LoVo (cell line): ENCODE measurements at regions not wholly inside any gene's neighbourhood (a gene's known extent, or its start where the extent isn't known, plus 50 kb on each side); places are given as distances from the start of the nearest gene placed in this dataset.

Experiments
- DNase-seq: peaks from one replicate; pipeline ENCODE4 v3.0.0-alpha.2; 2016; ENCODE audit warnings: low spot score

DNA sequence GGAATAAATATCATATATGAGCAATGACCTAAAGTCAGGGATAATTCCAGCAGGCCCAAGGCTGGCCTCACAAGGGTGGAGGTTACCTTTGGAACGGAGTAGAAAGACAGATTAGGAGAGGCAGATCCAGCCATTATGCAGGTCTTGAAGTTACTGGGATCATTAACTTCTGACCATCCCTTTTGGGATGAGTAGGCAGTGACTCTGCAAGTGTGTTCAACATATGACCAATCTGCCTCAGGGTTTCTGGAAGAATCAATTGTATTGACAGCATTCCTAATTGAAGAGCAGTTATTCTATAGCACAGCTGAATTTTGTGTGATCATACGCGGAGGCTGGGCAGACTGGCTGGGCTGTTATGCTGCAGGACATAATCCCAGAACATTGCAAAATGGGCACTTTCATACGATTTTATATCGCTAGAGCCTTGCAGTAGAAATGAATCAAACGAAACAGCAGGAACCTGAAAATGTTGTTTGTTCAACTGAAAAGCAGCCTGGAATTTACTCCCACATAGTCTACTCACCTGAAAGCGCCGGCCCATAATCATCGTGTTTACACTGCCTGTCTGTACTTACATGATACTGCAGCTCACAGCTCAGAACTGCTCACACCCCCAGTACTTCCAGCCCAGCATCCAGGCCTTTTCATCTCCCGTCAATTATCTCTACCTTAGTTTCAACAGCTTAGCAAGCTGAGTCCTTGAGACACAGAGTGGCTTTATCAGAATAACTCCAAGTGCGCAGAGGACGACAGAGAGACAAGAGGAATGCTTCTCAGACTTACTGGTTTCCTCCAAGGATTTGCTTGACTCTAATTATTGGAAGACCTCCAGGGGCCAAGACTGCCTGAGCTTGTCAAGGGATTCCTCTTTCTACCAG is 556.1 kb downstream of the EFNB2 start:
- DNase-seq: no peak

DNA sequence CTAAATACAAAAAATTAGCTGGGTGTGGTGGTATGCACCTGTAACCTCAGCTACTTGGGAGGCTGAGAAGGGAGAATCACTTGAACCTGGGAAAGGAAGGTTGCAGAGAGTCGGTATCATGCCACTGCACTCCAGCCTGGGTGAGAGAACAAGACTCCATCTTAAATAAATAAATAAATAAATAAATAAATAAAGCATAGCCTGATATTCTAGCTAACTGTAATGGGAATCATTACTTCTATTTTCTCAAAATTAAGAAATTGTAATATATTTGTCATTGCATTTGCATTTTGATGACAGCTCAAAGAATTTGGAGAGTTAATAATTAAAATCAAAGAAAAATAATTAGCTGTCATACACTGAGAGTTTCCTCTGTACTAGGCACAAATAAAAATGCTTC is 561.1 kb downstream of the EFNB2 start:
- no peak for DNase-seq

DNA sequence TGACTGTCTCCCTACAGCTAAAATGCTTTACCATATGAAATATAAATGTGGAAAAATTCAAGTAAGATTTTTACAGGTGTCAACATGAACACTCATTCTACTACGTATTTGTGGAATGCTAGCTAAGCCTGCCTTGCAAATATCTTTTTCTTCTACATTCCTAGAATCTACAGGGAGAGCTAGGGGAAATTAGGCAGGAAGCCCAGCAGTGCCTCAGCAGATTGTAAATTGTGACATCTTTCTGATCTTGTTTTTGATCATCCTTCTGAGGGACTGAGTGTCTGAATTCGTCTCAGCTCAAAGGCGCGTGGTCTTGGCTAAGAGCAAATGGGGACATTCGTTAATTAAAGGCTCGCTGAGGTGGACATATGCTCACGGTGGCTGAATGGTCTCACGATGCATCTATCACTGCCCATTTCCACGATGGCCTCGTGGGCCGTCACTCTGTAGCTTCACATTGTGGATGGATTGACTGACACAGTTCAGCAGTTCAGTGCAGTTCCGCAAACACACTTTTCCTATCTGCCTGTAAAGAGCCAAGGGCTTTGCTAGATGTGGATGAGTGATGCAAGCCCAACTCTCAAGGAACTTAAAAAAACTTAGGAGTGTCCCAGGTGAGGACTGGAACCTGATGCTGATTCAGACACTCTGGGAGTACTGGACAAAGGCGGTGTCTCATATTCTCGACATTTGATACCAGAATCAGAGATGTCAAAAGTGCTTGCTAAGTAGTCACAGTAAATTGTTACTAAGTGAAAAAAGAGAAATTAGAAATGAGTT is 562.5 kb downstream of the EFNB2 start:
- no peak for DNase-seq

DNA sequence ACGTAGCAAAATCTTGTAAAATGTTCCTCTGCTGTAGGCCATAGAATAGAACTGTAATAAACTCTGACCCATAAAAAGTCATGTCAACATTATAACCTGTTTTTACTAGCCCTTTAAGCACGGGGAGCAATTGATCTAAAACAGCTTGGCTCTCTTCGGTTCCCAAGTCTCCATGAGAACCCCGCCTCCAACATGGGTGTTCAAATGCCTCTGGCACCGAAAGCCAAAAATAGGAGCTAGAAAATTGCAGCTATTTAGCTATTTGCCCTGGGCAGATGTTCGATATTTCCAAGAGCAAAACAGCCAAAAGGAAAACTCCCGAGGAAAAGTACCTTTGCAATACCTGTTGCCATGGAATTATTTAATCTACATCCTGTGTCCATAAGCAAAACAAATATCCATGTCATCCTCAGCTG is 563.1 kb downstream of the EFNB2 start:
- peak; percentile 63 for DNase-seq

DNA sequence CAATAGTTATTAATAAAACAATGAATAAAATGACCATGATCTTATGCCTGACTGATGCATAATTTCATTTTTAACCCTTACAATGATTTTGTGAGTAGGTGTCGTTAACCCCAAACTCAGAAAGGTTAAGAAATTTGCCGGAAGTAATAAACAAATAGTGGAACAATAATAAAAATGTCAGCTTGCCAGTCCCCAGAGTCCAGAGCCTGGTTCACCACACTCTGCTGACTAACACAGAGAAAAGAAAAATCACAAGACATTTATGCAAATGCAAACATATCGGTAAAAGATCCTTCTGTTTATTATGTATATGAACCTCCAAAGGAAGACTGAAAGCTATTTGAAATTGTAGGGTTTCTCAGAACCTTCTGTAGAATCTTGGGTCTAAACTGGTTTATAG is 563.7 kb downstream of the EFNB2 start:
- DNase-seq: no peak

DNA sequence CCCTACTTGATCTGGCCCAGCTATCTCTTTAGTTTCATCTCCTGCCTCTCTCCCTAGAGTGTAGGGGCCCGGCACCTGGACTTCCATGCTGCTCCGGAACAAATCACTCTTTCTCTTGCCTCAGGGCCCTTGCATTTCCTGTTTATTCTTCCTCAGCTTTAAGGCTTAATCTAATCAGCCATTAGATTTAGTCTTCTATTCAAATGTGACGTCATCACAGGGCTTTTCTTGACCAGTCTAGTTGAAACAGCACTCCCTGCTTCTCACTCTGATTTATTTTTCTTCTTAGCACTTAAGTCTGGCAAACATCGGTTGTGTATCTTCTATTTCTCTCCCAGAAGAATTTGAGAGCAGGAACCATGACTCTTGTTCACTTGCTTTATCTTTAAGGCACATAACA is 564.1 kb downstream of the EFNB2 start:
- DNase-seq: no peak

DNA sequence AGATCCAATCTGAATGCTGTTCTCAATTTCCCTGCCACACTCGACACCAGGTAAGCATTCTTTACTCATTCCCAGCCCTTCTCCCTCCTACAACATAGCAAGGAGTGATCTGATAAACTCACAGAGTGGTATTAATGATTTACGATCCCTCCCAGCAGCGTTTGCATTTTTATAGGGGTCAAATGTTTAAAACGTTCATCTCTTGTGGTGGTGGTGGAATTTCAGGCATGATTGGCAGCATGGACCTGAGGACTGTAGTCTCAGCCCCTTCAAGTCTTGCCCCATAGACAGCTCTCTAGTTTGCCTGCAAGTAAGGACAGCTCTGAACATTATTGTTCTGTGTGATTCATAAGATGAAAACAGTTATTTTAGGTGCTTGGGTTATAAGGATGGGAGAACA is 565.7 kb downstream of the EFNB2 start:
- peak; percentile 85 for DNase-seq

DNA sequence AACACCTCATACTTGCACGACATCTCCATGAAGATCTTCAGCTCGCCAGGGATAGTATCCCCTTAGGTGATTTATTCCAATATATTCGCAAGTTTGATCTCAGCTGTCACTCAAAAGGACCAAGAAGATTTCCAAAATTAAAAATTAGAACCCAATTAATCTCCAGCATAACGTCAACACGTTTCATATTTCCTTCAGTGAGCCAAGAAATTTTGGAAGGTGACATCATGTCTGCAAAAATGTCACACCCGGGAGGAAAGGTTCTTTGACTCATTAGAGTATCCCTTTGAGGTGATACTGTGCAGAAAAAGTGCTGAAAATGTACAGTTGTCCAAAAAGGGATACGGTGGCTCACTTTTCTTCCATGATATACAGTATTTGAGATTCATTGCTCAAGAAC is 569.6 kb downstream of the EFNB2 start:
- no peak for DNase-seq

DNA sequence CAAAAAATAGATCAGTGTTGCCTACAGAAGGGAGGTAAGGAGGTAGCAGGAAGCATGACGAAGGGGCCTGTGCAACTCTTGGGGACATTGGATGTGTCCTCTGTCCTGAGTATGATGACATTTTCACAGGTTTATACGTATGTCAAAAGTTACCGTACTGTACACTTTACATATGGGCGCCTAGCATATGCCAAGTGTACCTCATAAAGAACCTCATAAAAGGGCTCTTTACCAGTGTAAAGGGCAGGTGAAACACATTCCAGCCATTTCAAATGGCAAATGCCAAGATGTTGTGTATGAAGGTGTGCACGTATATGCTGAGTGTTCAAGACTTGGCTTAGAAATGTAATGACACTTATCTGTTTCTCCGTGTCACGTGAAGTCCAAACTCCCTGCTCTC is 573.4 kb downstream of the EFNB2 start:
- no peak for DNase-seq

DNA sequence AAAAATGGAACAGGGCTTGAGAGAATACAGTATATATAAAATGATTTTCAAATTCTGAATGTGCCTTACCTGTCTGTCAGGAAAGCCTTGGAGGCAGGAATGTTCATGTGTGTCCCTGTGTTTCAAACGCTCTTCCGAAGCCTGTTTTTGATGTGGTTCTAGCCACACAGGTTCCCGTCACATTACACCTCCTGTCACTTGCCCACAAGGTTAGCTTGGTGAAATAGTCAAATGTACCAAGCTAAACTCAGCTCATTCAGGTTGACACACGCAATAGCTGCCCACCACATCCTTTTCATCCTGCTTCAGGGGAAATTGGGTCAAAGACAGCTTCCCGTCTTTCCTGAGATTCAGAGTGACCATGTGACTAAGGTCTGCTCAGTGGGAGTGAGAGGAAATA is 574.0 kb downstream of the EFNB2 start:
- no peak for DNase-seq

DNA sequence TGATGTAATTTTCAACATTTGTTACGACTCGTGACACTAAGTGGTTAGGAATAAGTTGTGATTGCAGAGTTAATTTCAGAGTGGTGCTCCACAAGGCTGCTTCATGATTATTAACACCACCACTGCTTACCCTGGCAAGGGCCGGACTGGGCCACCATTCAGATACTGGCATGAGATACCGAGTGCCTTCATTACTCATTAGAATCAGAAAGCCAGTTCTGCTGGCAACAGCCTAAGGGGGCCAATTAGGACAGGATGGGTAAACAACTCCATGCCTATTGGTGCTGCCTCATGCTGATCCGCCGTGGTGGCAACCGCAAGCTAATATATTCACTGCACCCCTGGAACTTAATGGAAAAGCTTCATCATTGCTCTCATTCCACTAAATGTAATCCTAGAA is 575.1 kb downstream of the EFNB2 start:
- DNase-seq: no peak

DNA sequence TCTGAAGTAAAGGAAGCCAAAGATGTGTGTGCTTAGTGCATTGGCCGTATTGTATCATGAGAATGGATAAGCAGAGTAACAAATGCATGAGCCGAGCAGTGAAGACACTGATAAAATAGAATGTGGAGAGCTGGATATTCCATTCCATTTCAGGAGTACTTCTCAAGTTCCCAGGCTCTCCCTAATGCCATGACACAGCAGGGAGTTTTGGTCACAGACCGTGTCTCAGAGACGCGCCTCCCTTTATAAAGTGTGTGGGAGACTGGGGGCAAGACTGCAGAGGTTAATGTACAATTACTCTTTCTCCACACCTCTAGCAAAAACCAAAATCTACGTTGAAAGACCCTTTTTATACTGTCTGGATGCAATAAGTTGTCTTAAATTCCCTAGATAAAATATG is 575.6 kb downstream of the EFNB2 start:
- DNase-seq: no peak

DNA sequence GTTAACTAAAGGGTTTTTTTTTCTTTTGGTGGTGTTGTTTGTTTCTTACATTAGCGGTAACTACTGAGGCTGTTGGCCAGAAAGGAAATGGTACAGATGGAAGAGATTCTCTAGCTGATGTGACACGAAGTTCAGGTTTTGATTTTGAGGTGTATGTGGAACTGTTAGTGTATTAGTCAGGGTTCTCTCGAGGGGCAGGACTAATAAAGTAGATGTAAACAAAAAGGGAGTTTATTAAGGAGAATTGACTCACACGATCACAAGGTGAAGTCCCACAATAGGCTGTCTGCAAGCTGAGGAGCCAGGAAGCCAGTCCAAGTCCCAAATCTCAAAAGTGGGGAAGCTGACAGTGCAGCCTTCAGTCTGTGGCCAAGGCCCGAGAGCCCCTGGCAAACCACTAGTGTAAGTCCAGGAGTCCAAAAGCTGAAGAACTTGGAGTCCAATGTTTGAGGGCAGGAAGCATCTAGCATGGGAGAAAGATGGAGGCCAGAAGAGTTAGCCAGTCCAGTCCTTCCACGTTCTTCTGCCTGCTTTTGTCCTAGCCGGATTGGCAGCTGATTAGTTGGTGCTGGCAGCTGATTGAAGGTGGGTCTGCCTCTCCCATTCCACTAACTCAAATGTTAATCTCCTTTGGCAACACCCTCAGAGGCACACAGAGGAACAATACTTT is 577.6 kb downstream of the EFNB2 start:
- DNase-seq: no peak

DNA sequence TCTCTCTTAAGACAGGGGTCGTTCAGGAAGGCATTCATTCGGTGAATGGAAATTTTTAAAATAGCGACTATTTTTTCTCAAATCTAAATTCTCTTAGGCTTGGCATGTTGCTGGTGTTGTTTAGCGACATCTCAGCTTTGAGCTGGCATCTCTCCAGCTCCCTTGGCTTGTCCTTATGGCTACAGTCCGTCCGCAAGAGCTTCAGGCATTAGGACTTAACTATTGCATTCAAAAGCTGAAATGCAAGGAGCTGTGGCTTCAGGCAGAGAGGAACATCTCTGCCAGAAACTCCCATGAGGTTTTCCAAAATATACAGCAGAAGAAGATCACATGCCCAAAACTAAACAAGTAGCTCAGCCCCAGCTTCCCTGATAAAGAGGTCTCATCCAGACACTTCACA is 578.5 kb downstream of the EFNB2 start:
- no peak for DNase-seq

DNA sequence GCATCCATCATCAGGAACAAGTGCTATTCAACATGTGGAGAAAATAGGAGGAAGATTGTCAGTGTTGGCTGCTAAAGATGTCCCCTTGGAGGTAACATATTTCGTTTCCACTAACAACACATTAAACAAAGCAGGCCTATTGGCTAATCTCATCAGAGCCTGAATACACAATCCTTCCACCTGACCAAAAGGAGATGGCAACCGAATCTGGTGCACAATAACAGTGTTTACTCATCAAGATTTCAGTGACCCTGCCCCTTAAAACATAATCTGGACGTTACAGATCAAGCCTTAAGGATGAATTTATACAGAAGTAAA is 582.5 kb downstream of the EFNB2 start:
- no peak for DNase-seq

DNA sequence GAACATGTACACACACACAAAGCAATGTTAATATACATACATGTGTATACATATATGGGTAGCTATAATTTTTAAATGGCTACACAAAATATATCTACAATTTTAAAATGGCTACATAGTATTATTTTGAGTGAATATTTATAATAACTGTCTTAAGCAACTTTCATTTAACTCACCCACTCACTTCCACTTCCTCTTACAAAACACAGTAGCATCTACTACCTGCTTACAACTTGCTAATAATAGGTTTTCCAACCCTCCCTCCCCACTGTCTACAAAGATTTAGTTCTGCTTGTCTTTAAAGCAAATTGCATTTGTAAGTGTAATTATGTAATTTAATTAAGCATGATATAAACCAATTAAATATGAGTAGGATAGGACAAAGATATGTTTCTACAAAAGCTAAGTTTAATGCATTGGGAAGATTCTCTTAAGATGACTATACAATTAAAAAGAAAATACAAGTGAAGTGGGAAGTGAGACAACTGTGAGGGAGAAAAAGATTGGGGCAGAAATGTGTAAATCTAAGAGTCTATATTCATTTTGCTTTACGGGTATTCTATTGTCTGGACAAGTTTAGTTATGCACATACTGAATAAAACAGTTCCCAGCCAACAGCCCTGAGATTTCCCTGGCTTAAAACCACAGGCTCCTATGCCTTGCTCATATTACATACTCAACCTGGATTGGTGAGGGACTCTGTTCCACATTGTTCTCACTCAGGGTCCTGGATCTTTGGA is 583.1 kb downstream of the EFNB2 start:
- DNase-seq: no peak

DNA sequence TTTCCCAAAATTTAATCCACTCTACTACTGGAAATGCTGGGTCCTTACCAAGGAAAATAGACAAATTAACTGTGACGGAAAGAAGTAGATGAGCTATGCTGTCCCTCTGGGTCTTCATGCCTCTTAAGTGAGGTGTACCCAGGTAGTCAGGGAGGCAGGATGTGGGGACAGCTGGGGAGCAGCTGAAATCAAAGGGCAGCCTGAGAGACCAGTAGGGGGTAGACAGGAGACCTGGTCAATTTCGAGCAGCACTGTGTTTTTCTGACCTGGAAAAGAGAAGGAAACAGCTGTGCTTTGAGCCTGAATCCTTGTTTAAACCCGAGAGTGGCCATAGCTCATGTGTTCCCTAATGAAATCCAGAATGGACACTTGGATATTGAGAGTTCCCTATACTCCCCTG is 587.3 kb downstream of the EFNB2 start:
- no peak for DNase-seq

DNA sequence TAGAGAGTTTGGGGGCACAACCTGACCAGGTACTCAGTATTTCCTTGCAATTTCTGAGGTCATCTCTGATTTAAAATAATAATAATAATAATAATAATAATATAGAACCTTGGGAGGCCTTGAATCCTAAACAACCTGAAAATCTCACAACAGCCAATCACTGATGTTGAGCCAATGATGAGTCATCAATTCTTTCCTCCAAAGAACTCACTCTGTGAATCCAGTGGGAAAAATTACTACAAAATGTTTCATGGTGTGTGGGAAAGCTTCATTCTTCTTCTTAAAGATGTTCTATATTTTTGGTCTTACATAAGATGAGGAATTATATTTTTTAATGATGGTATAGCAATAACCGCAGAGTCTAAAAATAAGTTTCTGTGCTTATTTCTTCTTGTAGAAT is 594.6 kb downstream of the EFNB2 start:
- no peak for DNase-seq

DNA sequence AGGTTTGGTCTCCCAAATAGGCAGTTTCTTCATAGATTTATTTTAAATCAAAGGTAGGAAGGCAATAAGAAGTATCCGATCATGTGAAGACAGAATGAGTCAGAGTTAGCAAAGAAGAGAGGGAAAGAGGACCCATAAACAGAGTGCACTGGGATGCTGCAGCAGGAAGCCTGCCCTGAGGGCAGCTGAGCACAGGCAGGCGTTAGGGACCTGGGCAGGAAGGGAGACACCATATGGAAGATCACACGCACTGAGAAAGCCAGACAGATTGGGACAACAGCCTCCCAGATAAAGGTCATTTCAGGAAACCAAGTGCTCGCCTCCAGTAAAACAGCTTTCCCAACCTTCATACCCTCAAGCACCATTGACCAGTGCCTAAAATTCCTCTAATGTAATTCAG is 598.0 kb downstream of the EFNB2 start:
- no peak for DNase-seq

DNA sequence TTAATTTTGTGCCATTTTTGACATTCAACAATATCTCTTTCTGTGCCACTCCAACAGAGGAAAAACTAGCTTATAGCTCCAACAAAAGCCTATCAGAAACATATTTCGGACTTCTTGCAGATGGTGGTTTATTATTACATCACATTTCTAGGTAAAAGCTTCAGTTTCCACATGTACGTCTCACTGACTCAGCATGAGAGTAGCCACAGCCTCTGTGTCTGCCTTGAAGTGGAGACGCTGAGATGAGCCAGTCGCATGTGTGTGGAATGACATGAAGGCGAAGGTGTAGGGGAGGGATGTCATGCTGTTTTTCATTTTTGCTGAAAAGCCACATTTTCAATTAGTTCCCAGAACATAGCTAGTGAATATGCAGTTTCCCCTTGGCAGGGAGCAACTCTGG is 598.6 kb downstream of the EFNB2 start:
- DNase-seq: no peak

DNA sequence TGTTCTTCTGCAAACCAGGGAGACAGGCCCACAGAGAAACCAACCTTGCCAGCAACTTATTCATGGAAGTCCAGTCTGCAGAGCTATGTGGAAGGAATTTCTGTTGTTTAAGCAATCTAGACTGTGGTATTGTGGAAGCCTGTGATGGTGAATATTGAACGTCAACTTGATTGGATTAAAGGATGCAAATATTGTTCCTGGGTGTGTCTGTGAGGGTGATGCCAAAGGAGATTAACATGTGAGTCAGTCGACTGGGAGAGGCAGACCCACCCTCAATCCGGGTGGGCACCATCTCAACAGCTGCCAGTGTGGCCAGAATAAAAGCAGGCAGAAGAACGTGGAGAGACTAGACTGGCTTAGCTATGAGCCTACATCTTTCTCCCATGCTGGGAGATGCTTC is 606.0 kb downstream of the EFNB2 start:
- peak; percentile 8 for DNase-seq

DNA sequence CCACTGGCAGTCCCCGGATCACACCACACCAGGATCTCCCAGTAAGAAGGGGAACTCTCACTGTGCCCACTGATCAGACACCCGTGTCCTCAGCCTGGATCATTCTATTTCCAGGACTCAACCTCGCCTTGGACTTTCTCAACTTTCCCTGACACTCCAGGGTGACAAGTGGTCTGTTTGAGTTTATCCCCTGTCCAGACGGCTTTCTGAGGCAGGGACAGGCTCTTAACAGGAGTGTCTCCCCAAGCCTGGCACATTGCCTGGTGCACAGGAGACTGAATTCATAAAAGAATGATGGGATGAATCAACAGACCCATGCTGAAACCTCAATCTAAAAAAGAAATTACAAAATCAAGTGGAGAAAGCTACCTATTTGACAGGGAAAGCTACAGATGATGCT is 606.6 kb downstream of the EFNB2 start:
- DNase-seq: no peak
